A549 (cell line): ENCODE measurements at regions not wholly inside any gene's neighbourhood (a gene's known extent, or its start where the extent isn't known, plus 50 kb on each side); places are given as distances from the start of the nearest gene placed in this dataset.

Source experiments
- CEBPB ChIP-seq, 2 experiments: fragments of >200 bp in 1 of 2; sonication (Bioruptor Twin) in 1 of 2; formaldehyde crosslinking in 1 of 2; IDR thresholded peaks; 2 replicates each; pipeline ENCODE4 v1.6.1; 2012 to 2016
- E2F6 ChIP-seq: IDR thresholded peaks from 2 replicates; pipeline ENCODE4 v1.6.1; 2012; ENCODE audit warnings: low read depth, borderline replicate concordance
- JUNB ChIP-seq: fragments of >200 bp; sonication (Bioruptor Twin); formaldehyde crosslinking; IDR thresholded peaks from 2 replicates; pipeline ENCODE4 v1.6.1; 2016
- MAZ ChIP-seq: fragments of 150-350 bp; IDR thresholded peaks from 2 replicates; pipeline ENCODE4 v1.6.1; 2014; ENCODE audit warnings: antibody characterized with exemption, low read depth, low read length, borderline replicate concordance
- NR3C1 ChIP-seq: fragments of >200 bp; sonication (Bioruptor Twin); formaldehyde crosslinking; IDR thresholded peaks from 3 replicates; pipeline ENCODE4 v1.6.1; 2017
- TF ChIP-seq, protein P1 (sequence below): fragments of >200 bp; sonication (Bioruptor Twin); formaldehyde crosslinking; IDR thresholded peaks from 3 replicates; pipeline ENCODE4 v1.5.1; 2016

DNA sequence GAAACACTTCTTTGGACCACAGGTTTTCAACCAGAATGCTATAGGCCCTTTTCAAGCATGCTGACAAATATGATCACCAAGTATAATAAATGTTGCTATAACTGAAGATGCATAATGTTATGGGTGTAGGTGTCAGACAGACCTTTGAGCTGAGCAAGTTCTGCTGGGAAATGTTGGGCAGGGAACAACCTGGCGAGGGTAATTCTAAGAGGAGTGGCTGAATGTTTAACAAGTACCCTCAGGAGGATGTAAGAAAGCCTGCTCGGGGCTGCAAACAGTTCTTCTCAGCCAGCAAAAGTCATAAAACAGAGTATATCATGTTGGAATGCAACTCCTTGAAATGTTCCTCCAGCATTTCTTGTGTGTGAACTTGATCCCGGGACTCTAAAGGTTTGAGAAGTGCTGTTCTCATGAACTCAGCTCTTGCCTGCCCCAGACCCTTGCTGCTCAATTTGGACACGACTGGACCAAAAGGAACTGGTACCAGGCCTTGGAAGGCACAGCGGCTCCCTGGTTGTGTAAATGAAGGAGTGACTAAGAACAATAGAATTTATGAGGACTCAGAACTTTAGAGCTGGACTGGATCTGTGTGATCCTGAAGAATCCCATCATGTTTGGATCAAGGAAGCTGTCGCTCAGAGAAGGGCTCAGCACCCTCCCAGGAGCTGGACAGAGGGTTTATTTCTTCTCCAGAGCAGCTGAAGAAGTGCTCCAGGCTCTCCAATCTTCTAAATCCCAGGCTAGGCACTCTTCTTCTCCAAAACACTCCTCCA, 143.2 kb upstream of the ANK3 start:
- TF ChIP-seq, protein P1, sequence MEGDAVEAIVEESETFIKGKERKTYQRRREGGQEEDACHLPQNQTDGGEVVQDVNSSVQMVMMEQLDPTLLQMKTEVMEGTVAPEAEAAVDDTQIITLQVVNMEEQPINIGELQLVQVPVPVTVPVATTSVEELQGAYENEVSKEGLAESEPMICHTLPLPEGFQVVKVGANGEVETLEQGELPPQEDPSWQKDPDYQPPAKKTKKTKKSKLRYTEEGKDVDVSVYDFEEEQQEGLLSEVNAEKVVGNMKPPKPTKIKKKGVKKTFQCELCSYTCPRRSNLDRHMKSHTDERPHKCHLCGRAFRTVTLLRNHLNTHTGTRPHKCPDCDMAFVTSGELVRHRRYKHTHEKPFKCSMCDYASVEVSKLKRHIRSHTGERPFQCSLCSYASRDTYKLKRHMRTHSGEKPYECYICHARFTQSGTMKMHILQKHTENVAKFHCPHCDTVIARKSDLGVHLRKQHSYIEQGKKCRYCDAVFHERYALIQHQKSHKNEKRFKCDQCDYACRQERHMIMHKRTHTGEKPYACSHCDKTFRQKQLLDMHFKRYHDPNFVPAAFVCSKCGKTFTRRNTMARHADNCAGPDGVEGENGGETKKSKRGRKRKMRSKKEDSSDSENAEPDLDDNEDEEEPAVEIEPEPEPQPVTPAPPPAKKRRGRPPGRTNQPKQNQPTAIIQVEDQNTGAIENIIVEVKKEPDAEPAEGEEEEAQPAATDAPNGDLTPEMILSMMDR, result no peak
- TF ChIP-seq E2F6, result no peak
- no peak for TF ChIP-seq NR3C1
- TF ChIP-seq MAZ, result no peak
- no peak for TF ChIP-seq CEBPB (IDR thresholded peaks at IDR 0.05)
- no peak for TF ChIP-seq JUNB
